Stimulated activated CD8-positive, alpha-beta memory T cell treated with anti-CD3 and anti-CD28 coated beads, Interleukin-2, amount 100 ng/mL, for 1 hour (primary cell): ENCODE measurements at regions not wholly inside any gene's neighbourhood (a gene's known extent, or its start where the extent isn't known, plus 50 kb on each side); places are given as distances from the start of the nearest gene placed in this dataset.
"Not testable (repeated sequence)": the region's sequence is repeated elsewhere in the genome, so short reads cannot be mapped to it uniquely, and the experiment has no call there.

Experiments
- DNase-seq, 2 donors: peaks; one replicate each; pipeline ENCODE4 v3.0.0-alpha.2; 2020; ENCODE audit warnings: low read depth in 2 of 2

GRCh38 chr2:58466021-58466420, 224.9 kb upstream of the FANCL start:
- DNase-seq, result not testable (repeated sequence)

GRCh38 chr2:58460670-58461069, 219.5 kb upstream of the FANCL start:
- no peak for DNase-seq

DNA sequence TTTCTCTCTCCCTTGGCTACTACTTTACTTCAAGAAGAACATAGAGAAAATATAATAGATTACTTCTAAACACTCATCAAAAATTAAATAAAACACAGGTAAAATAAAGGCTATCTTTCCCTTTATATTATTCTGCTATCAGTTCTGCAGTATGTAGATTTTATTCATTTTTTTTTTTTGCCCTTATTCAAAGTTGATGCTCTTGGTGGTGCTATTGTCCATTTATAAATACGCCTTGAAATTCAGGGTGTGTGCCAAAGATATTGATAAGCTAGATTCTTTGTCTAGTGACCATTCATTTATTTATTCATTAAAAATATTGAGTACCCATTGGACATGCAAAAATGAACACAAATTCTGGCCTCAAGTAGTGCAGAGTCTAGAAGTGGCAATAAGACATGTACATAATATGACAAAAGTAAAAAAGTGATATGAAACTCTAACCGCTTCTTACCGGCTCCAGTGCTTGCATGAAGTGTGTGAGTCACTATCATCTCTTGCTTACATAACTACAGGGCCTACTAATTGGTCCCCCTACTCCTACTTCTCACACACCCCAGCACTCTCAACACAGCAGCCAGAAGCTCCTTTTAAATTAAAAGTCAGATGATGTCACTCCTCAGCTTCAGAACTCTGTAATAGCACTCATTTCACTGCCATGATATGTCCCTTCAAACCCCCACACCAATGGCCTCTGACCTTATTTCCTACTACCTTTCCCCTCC, 208.3 kb upstream of the FANCL start:
- no peak for DNase-seq

GRCh38 chr2:58448845-58449244, 207.7 kb upstream of the FANCL start:
- DNase-seq, result no peak

GRCh38 chr2:58448065-58448507, 207.0 kb upstream of the FANCL start:
- DNase-seq, result no peak

DNA sequence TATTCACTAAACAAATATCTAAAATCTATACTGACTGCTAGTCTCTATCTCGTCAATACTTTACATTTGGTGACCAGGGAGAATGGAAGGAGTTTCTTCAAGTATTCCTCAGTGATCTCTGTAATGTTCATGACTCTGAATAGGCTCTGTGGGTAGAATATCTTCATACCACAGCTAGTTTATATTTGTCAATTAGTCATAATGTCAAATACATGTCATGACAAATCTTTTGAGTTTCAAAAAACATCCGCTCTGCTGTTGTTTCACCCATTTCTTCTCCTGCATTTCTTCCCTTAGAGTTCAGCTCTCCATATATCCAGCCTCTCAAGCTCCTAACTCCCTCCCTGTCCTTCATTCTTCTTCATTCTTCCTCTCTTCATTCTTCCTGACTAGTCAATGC, 206.5 kb upstream of the FANCL start:
- no peak for DNase-seq

DNA sequence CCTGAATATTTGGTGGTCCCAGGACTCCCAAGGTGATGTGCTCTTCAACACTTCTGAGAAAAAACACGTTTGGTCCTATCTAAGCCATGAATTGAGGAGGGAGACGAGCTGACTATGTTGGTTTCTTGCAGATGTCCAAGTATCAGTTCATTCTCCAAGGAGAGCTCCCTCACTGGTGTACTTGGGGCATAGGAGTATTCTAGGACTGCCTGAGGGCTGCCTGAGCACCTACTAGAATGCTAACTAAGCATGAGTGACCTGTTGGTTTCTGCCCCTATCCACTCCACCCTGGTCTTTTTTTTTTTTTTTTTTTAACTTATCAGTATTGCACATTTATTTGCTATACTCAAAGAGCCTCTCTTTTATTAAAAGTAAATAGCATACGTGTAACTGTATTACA, 200.5 kb upstream of the FANCL start:
- DNase-seq, result no peak

- no peak for DNase-seq
Measured at GRCh38 chr2:58436872-58437271, 195.7 kb upstream of the FANCL start.

- no peak for DNase-seq
Measured at GRCh38 chr2:58435246-58435645, 194.1 kb upstream of the FANCL start.

DNA sequence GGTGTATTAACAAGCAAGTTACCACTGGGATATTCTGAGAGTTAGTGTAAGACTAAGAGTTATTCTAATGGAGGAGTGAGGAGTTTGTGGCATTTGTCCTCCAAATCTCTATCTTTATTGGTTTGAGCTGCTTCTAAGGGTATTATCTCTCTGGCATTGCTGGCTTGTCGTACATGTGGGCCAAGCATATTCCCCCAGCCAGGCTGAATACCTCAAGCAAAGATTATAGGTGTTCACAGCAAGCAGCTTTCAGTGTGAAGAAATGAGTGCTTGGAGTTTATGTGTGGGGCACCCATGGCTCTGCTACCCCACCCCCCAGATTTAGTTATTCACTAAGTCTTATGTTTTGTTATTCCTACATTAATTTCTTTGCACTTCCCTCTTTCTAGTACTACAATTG, 193.6 kb upstream of the FANCL start:
- DNase-seq, result no peak

DNA sequence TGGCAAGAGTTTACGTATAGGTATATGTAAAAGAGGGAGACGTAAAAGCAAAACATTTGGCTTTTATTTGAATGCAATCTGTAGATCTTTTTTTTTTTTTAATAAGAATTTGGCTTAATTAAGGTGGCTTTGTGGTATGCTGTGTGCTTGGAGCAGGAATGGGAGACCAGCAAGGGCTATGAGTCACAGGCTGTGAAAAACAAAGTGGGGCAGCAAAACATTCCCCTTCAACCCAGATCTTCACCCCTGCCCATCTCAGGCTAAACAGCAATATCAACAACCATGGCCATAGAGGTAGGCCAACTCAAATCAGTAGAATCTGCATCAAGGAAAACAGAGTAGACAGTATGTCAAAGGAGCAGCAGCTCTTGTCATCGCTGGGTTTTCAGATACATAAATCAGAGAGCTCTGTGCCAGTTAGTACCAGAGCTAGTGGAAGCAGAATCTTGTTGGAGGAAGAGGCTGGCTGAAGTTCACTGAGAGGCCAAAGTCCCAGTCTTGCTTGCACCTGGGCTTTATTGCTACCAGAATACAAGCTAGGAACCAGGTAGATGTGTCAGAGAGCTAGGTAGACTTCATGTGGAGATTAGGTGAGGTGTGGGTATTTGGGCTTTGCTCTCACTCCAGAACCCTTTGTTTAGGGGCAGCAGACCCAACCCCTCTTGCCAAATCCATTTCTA, 191.5 kb upstream of the FANCL start:
- no peak for DNase-seq

DNA sequence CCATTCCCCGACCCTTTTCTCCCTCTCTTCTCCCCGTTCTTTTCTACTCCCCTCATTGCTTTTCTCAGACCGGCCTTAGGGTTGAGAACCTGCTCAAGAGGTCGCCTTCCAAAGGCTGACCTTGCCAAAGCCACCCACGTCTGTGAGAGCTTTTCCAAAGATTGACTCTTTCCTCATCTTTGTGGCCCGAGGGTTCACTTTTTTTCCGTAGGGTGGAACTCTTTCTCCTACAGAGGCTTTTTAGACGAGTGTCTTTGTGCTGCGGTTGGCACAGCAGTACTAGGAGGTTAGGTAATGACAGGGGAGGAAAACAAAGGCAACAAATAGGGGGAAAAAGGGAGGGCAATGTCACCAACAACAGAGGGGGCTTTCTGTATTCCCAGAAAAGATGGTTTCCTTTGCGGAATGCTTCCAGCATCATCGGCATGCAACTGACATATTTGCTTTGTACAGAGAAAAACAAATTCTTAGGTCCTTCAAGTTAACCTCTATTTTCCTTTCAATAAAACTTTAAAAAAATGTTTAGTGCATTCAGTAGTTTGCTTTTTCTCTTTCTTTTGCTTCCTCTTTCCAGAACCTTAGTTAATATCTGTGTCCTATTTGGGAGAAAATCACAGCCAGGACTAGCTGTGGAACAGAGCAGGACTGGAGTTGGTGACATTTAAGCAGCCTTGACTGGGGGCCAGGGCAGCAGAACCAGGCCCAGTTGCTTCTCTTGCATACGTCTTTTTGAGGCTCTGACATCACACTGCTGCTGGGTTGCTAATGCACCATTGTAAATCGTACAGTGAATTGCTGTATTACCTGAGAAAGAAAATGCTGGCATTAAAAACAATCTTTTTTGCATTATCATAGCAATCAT, 188.1 kb upstream of the FANCL start:
- DNase-seq, result no peak

- no peak for DNase-seq
Measured at GRCh38 chr2:58428096-58429013, 187.2 kb upstream of the FANCL start.

GRCh38 chr2:58427572-58428095, 186.5 kb upstream of the FANCL start:
- no peak for DNase-seq

DNA sequence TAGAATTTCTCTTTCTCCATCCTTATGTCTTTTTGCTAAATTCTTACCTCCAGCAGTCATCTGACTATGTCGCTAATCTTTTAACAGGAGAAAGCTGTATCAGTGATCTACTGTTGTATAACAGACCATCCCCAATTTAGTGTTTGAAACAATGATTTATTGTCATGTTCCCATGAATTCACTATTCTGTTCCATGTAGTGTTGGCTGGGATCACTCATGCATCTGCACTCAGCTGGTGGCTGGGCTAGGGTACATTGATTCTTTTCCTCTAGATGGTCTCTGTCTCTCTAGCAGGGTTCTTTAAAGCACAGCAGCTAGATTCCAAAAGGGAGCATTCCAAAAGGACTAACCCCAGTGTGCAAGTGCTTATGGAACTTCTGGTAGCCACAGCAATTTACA, 184.2 kb upstream of the FANCL start:
- no peak for DNase-seq

GRCh38 chr2:58419983-58420382, 178.9 kb upstream of the FANCL start:
- DNase-seq, result no peak

DNA sequence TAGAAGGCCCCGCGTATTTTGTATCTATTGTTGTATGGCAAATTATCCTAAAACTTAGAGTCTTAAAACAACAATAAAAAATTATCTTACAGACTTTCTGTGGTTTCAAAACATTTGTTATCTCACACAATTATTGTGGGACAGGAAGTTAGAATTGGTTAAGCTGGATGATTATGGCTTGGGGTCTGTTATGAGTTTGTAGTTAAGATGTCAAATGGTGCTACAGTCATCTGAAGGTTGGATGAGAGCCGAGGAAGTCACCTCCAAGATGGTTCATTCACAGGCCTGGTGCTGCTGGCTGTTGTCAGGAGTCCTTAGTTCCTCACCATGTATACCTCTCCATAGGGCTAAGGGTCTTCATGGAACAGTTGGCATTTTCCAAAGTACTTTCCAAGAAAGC, 175.6 kb upstream of the FANCL start:
- no peak for DNase-seq

- DNase-seq, result no peak
Measured at GRCh38 chr2:58414506-58414905, 173.4 kb upstream of the FANCL start.

DNA sequence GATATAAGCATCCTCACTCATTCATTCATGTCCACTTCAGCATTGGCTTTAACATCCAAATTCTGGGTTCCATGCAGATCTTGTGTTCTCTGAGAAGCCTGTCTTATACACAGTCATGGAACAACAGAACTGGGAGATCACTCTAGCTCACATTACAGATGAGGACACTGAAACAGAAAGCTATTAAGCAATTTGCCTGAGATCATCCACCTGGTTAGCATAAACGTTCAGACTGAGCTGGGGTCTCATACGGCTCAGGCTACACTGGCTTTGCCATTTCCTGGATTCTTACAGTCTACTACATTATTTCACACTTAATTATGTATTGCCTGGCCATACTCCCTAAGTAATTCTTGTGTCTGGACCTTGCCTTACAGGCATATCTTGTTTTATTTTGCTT, 169.4 kb upstream of the FANCL start:
- DNase-seq, result no peak

DNA sequence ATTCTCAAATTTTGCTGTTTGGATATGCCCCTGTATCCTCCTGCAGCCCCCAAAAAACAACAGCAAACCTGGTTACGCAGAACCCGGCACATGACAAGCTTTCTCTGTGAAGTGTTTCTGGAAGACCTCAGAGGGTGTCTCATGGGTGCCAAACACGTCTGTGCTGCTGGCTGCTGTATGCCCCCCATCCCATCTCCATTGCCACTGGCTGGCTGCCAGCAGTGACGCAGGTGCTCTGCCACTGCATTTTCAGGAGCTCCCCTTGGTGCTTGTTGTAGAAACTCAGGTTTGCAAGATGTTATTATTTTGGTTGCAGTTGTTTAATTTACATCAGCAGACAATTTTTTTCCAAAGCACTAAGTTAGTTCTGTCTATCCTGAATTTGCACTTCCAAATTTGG, 166.4 kb upstream of the FANCL start:
- DNase-seq, result no peak

DNA sequence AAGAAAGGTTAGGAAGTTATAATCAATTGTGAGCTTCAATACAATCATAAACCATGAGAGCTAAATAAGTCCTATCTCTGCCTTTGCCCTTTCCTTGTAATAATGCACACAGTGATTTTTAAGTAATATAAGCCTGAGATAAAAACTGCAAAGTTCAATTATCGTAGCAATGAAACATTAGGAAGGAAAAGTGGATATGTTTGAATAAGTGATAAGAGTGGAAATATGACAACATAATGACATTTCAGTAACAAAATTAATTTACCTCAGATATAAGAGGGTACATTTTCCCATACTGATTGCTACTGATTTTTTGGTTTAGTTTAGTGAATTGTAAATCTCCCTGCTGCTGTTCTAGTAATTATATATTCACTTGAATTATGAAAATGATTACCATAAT, 164.2 kb upstream of the FANCL start:
- DNase-seq, result no peak
